22Rv1 (cell line): ENCODE measurements at regions not wholly inside any gene's neighbourhood (a gene's known extent, or its start where the extent isn't known, plus 50 kb on each side); places are given as distances from the start of the nearest gene placed in this dataset.

Experiments used
- CTCF ChIP-seq: fragments of 450-650 bp; IDR thresholded peaks from 2 replicates; pipeline ENCODE4 v1.5.1; 2017; ENCODE audit warnings: mild to moderate bottlenecking
- ZFX ChIP-seq: fragments of 450-650 bp; IDR thresholded peaks from 2 replicates; pipeline ENCODE4 v1.6.1; 2017; ENCODE audit warnings: antibody characterized with exemption, borderline replicate concordance

GRCh38 chr1:71184410-71184809, 103.6 kb upstream of the ZRANB2 start:
- TF ChIP-seq CTCF (no peak), ZFX (no peak)
